ENCODE measurements at regions not wholly inside any gene's neighbourhood (a gene's known extent, or its start where the extent isn't known, plus 50 kb on each side); places are given as distances from the start of the nearest gene placed in this dataset.

- DNase-seq (ENCODE audit: low spot score) = no peak
Observed at GRCh38 chr1:231108516-231109302, 53.1 kb upstream of the TRIM67 start.

GRCh38 chr1:231107600-231108326 is 54.1 kb upstream of the TRIM67 start:
- DNase-seq (ENCODE audit: low spot score) = no peak

DNA sequence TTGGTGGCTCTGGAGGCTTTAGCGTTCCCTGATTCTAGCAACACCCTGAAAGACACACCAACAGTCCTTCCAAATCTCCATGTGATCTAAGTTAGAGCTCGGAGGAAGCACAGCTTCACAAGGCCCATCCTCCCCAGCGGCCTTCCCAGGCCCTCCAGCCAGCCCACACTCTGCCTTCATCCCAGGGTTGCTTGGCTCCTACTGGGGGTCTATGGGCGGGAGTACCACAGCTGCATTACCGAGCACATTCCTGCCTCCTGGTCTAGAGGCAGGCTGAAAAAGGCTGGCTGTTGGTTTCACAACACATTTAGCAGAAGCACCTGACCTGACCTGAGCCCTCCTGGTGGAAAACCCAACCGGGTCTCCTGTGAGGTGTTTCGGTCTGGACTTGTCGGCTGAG is 54.7 kb upstream of the TRIM67 start:
- DNase-seq (ENCODE audit: low spot score) = no peak

- peak; percentile 32 for DNase-seq (ENCODE audit: low spot score)
Observed at GRCh38 chr1:231106347-231106746, 55.5 kb upstream of the TRIM67 start.

DNA sequence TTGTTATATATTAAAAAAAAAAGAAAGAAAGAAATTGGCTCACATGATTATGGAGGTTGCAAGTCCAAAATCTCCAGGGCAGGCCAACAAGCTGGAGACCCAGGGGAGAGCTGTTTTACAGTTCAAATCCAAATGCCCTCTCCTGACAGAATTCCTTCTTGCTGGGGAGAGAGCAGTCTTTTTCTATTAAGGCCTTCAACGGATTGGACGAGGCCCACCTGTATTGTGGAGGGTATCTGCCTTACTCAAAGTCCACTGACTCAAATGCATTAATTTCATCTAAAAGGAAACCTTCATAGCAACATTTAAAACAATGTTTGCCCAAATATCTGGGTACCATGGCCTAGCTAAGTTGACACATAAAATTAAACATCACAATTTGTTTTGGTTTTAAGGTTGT is 56.9 kb upstream of the TRIM67 start:
- no peak for DNase-seq (ENCODE audit: low spot score)

DNA sequence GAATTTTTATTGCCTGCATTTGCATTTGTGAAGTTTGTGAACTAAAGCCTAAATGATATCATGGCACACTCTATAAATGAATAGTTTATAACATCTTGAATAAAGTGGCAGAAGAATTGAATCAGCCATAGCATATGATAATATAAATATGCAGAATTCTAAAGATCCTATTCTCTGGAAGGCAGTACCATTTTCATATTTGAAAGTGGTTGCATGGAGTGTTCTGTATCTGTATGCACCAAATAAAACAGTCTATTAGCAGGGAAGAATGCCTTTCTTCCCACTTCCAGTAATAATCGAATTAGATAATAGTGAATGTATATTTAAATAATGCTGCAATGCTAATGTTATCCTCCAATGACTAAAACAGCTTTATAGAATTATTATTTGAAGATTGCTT is 57.9 kb upstream of the TRIM67 start:
- no peak for DNase-seq (ENCODE audit: low spot score)

GRCh38 chr1:231099996-231100767 is 60.1 kb upstream of the FAM89A start:
- DNase-seq (ENCODE audit: low spot score) = no peak

GRCh38 chr1:231099311-231099710 is 59.3 kb upstream of the FAM89A start:
- DNase-seq (ENCODE audit: low spot score) = no peak

- no peak for DNase-seq (ENCODE audit: low spot score)
Observed at GRCh38 chr1:231095595-231095994, 55.5 kb upstream of the FAM89A start.

DNA sequence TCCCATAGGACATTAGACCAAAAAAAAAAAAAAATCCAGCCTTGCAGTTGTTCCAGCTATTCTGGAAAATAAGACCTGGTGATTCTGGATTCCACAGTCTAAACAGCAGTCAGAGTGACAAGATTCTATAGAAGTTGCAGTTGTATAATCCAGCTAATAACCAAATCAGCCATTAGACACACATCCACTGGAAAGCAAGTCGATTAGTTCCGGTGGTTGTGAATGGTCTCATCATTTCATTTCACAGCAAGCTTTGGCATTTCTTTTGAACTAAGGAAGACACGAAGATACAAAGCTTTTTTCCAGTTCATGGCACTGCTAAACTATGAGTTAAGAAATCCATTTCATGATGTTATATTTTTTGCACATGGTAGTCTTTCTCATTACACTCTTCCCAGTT is 54.4 kb upstream of the FAM89A start:
- DNase-seq (ENCODE audit: low spot score) = no peak

GRCh38 chr1:231093156-231093922 is 53.3 kb upstream of the FAM89A start:
- DNase-seq (ENCODE audit: low spot score) = no peak

GRCh38 chr1:231092380-231092779 is 52.3 kb upstream of the FAM89A start:
- no peak for DNase-seq (ENCODE audit: low spot score)

GRCh38 chr1:231091831-231092301 is 51.8 kb upstream of the FAM89A start:
- peak; percentile 24 for DNase-seq (ENCODE audit: low spot score)

DNA sequence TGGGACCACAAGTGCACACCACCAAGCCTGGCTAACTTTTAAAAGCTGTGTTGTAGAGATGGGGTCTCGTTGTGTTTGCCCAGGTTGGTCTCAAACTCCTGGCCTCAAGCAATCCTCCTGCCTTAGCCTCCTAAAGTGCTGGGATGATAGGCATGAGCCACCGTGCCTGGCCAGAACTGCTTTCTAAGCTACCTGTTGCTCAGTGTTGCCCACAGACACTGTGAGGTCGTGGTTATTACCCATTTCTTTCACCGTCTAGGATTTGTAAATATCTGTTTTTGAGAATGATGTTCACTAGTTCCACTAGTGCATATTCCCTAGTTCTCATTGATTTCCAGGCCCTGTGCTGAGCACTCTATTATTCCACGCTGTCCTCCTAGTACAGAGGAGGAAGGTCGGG is 51.4 kb upstream of the FAM89A start:
- DNase-seq (ENCODE audit: low spot score) = no peak

Data from AG20443 (cell line).